Panc1 (cell line): ENCODE measurements at regions not wholly inside any gene's neighbourhood (a gene's known extent, or its start where the extent isn't known, plus 50 kb on each side); places are given as distances from the start of the nearest gene placed in this dataset.

Source experiments
- TCF7L2 ChIP-seq: IDR thresholded peaks from 2 replicates; pipeline ENCODE4 v1.6.1; 2011; ENCODE audit warnings: mild to moderate bottlenecking, low read depth, low read length, inconsistent platforms
- TF ChIP-seq, protein P1 (sequence below): fragments of 450-650 bp; IDR thresholded peaks from 2 replicates; pipeline ENCODE4 v1.5.1; 2017; ENCODE audit warnings: mild to moderate bottlenecking

DNA sequence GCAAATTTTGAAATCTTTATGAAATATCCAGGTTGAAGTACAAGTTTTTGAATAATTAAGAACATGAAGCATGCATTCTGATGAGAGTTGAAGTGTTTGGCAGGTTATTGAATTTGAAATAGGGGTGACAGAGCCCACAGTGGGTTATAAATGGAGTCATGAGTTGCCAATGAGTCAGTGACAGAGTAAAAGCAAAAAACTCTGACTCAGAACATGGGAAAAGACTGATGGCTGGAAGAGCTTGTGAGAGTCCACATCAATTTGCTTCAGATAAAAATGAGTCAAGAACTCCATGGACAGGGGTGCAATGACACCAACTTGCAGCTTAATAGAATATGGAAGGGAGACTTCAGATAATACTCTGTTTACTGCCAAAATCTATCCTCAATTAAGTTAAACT lies 105.3 kb downstream of the SLC6A15 start:
- no peak for TF ChIP-seq TCF7L2
- TF ChIP-seq, protein P1, sequence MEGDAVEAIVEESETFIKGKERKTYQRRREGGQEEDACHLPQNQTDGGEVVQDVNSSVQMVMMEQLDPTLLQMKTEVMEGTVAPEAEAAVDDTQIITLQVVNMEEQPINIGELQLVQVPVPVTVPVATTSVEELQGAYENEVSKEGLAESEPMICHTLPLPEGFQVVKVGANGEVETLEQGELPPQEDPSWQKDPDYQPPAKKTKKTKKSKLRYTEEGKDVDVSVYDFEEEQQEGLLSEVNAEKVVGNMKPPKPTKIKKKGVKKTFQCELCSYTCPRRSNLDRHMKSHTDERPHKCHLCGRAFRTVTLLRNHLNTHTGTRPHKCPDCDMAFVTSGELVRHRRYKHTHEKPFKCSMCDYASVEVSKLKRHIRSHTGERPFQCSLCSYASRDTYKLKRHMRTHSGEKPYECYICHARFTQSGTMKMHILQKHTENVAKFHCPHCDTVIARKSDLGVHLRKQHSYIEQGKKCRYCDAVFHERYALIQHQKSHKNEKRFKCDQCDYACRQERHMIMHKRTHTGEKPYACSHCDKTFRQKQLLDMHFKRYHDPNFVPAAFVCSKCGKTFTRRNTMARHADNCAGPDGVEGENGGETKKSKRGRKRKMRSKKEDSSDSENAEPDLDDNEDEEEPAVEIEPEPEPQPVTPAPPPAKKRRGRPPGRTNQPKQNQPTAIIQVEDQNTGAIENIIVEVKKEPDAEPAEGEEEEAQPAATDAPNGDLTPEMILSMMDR, result no peak
